ENCODE measurements at regions not wholly inside any gene's neighbourhood (a gene's known extent, or its start where the extent isn't known, plus 50 kb on each side); places are given as distances from the start of the nearest gene placed in this dataset.

DNA sequence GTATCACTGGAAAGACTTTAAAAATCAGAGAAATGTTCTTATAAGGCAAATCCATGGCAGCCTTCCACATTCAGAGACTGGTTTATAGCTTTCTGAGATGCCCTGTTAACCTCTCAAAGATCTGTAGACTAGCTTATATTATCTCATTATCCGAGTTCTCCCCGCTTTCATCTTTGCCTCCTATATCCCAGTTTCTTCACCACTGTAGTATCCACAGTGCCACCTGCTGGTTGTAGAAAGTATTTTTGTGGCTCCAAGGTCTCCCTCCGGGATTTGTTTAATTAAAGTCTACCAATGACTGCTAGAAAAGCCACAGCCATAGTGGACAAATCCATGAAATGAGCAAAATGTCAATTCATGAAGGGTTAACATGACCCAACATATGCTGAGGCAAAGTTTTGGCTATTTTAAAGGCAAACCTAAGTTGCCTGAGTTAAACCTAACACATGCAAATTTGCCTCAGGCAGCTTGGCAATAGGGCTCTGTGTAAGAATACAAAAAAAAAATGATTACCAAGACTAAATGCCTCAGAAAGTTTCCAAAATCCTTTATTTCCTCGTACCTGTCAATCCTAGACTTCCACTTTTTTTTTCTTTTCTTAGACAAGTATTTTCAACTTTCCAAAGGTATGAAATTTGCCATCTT, 218.8 kb upstream of the BMP4 start:
- TF ChIP-seq, protein P1, sequence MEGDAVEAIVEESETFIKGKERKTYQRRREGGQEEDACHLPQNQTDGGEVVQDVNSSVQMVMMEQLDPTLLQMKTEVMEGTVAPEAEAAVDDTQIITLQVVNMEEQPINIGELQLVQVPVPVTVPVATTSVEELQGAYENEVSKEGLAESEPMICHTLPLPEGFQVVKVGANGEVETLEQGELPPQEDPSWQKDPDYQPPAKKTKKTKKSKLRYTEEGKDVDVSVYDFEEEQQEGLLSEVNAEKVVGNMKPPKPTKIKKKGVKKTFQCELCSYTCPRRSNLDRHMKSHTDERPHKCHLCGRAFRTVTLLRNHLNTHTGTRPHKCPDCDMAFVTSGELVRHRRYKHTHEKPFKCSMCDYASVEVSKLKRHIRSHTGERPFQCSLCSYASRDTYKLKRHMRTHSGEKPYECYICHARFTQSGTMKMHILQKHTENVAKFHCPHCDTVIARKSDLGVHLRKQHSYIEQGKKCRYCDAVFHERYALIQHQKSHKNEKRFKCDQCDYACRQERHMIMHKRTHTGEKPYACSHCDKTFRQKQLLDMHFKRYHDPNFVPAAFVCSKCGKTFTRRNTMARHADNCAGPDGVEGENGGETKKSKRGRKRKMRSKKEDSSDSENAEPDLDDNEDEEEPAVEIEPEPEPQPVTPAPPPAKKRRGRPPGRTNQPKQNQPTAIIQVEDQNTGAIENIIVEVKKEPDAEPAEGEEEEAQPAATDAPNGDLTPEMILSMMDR (IDR thresholded peaks at IDR 0.05), result peak; percentile 79

GRCh38 chr14:54177019-54177418, 219.8 kb upstream of the CDKN3 start:
- TF ChIP-seq, protein P1 (IDR thresholded peaks at IDR 0.05), result no peak

- TF ChIP-seq, protein P1 (IDR thresholded peaks at IDR 0.05), result no peak
These were observed 218.9 kb upstream of the CDKN3 start for GRCh38 chr14:54177641-54178621.

GRCh38 chr14:54182419-54183045, 214.3 kb upstream of the CDKN3 start:
- TF ChIP-seq, protein P1 (IDR thresholded peaks at IDR 0.05), result no peak

- TF ChIP-seq, protein P1 (IDR thresholded peaks at IDR 0.05), result no peak
These were observed 209.7 kb upstream of the CDKN3 start for GRCh38 chr14:54186821-54187763.

DNA sequence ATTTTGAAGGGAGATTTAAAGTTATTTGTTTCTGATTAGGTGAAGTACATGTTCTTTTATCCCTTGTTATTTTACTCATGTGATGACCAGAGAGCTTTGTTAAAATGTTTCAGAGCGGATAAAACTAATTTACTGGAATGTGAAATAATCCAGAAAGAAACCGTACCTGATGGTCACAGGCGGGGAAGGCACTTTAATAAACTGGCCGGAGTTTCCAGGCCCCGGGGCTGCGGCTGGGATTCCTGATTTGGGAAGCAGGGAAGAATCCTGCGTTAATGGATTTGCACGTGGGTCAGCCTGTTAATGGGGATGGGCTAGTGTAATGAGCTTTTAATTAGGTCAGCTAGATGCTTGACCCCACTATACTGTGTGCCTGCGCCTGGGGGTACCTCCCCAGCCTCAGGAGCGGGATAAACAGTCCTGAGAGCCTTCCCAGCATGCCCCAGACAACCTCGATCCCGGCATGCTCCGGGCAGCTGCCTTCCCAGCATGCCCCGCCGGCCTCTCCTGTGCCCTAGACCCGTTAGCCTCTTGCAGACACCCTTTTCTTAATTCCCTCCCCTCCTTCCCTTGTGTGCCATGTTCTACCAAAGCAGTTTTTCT, 208.6 kb upstream of the CDKN3 start:
- TF ChIP-seq, protein P1 (IDR thresholded peaks at IDR 0.05), result no peak

Measured in LNCAP (cell line).